NCI-H2227 (cell line): ENCODE measurements at regions not wholly inside any gene's neighbourhood (a gene's known extent, or its start where the extent isn't known, plus 50 kb on each side); places are given as distances from the start of the nearest gene placed in this dataset.
A peak's percentile ranks its signal among the peaks of the same experiment; 100 is the strongest.

Experiments
- DNase-seq: peaks from one replicate; lab custom pipeline; 2025; ENCODE audit not compliant: unreplicated experiment; lab: John Stamatoyannopoulos, UW

DNA sequence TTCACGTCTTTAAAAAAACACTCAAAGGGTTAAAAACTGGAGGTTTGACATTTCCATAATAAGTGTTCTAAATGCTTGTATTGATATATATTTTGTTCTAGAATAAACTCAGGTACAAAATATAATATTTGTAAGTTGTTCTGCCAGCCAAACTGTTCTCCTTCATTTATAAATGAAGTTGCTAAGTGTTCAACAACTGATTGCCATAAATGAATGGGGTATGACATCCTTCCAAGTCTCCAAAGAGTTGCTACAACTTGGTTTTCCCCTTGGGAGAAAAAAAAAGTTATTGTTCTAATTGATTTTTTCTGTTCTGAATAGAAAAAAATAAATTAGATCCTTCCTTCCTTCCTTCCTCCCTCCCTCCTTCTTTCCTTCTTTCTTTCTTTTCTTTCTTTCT, 65.4 kb upstream of the BLID start:
- DNase-seq: no peak

DNA sequence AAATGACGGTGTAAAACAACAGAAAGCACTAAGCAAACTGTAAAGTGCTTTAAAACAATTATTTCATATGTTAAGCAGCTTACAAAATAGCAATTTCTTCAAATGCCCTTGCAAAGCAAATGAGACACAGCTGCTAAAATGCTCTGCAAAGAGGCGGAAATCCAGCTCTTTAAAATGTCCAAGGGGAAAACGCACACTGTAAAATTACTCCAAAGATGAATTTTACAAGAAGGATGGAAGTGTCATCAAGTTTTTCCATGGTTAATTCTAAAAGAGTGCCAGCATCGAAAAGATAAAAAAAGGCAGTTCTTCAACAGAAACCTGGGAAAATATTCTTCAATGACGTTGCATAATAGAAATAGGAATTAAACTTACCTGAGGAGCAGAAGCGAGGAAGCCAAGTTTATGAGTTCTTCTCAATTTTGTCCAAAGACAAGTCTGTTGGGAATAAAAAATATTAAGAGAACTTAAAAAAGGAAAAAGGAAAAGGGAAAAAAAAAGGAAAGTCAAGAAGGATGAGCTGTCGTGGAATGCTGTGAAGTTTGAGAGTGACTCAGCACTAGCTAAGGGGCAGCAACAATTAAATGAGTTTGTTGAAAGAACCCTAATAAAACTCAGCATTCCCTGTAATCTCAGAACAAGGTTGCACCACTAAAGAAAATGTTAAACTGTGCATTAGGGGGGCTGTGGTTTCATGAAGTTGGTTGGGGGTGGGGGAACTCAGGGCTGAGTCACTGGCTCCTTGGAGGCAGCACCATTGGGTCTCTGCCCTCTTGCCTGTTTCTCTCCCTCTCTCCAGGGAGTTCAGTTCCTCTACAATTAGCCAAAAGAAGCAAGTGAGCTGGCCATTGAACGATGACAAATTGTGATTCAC, 64.2 kb upstream of the BLID start:
- no peak for DNase-seq

DNA sequence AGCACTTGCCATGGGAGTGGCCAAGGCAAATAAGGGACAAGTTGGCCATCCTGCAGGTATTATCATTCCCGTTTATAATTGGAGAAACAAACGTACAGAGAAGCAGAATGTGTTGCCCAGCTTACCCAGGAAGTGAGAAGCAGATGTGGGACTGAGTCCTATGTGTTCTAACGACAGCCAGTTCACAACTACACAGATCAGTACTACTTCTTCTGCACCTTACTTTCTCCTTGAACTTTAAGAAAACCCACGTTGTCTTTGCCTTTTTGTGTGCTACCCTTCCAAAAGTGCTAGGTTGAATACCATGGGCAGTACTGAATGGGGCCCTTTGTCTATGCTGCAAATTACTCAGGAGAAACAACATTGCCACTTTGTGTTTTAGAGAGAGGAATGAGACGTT, 62.8 kb upstream of the BLID start:
- peak; percentile 10 for DNase-seq

DNA sequence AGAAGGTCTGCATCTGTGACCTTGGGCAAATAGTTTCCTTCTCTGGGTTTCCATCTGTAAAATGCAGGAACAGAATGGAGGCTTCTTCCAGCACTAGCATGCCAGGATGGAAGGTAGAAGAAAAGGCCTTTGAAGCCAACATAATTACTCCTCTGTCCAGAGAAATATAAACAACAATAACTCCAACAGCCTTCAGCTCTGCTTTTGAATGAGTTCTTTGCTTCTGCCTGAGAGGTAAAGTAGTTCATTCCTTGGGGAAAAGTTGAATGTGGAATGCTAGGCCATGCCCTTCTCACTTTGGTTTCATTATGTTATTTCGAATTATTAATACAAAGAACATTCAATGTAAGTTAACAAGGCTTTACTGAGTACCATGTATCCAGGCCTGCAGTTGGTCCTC, 61.2 kb upstream of the BLID start:
- DNase-seq: no peak

DNA sequence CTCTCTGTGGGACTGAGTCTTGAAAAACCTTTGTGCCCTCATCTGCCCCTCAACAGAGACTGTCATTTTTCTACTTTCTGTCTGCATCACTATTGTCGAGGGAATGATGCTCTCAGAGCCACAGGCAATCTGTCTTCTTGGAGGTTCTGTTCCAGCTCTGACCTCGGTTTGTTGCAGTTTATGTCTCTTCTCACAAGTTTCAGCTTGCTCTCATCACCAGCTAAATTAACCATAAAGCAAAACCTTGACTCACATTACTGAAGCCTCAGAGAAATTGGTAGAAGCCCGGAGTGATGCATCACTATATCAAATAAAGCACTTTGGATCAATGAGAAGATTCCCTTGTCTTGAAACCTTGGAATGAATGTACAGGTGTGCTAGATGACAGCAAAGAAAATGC, 60.6 kb upstream of the BLID start:
- DNase-seq: no peak

DNA sequence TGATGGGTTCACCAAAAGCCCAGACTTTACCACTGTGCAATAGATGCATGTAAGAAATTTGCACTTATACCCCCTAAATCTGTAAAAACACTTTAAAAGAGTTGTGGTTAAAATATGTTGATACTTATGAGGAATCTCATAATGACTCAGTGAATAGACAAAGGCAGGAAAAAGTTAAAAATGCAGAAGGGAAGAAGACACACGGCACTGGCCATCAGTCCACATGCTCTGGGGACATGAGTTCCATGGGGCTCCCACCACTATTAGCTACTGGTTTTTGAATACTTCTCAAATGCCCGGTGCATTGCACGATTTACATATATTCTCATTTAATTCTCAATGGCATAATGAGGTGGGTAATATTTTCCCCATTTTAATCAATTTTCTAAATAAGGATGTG, 59.3 kb upstream of the BLID start:
- no peak for DNase-seq

DNA sequence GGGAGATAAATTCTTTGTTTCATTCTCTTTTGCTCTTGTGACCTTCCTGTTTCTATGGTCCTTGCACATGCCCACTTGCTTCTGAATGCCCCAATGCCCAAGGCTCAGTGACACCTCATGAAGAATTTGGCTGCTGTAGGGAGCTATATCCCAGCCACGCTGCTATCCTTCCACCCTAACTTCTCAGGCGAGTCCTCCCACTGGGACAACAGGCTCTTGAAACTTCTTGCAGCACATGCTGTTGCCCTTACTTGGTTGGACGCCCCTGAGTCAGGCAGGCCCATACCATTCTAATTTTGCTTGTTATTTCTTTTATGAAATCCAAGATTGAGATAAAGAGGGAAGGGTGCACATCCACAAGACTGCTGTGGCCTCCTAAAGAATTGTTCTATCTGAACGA, 57.6 kb upstream of the BLID start:
- DNase-seq: no peak

DNA sequence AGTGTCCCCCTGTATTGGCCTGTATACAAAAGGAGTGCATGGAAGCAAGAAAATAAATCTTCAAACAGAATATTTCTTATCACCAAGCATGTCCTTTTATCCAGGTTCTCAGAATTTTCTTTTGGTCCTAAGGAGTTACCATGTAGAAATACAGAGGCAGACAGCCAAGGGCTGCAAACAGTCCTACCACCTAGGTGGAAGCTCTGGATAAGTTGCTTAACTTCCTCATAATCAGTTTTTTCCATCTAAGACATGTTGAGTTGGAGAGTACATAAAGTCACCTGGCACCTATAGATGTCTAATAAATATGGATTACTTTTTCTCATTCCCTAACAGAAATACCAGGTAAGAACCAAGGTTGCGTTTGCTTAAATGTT, 57.0 kb upstream of the BLID start:
- DNase-seq: no peak

DNA sequence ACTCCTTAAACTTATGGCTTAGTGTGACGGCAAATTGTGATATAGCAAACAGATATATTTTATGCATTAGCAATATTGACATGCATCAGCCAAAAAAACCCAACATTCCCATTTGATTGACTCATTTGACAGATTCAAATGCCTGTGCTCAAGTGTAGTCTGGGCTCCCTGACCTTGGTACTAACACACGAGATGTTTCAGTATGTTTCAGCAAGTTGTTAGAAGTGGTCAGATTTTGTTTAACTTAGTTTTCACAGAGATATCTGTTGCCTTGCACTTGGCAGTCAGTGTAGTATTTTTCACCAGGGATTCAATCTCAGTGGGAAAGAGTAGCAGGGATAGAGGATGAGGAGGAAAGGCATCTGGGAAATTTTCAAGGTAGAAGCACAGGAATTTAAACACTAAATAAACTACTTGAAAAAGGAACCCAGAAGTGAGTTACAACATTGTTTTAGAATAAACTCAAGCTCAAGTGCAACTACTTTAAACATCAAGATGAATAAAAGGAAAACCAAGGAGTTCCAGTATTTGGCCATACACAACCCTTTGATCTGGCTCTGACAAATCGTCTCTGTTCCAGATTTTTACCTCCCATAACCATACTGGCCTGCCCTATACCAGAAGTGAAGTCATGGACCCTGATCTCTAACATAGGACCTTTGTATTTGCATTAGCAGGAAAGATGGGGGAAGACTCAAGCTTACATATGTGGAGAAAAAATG, 56.5 kb upstream of the BLID start:
- no peak for DNase-seq

DNA sequence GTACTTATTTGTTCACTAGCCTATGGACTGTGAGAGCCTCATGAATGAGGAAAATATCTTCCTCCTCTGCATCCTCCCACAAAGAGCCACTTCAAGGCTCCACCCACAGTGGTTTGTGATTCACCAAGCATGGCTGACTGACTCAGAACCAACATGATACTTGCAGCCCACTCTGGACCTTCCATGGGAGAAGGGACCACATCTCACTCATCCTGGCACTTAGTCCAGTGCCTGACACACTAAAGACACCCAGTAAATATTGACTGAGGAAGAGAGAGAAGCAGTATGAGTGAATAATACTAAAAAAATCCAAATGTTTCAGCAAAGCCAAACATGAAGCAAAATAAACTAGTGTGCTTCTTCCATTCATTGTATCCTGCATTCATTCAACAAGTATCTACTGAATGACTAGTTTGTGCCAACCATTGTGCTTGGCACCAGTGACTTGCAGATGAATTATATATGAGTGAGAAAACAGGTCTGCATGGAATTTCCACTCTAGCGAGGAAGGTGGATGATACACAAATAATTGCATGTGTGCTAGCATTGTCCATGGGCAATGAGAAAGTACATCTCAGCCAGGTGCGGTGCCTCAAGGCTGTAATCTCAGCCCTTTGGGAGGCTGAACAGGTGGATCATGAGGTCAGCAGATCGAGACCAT, 54.9 kb upstream of the BLID start:
- no peak for DNase-seq

DNA sequence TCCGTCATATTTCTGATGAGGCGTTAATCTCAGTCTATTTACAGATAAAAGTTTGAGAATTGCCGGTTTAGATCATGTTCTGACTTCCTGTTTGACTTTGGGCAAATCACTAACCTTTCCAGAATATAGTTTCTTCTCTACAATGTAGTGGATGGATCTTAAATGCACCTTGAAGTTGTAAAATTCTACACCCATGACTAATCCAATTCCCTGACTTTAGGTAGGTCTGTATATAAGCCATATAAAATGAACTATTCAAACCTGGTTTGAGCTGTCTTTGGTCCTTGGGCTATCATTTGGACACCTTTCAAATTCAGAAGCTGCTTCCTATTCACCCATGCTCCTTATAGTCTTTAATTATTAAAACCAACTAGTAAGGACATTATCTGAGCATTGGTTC, 52.2 kb upstream of the BLID start:
- no peak for DNase-seq

DNA sequence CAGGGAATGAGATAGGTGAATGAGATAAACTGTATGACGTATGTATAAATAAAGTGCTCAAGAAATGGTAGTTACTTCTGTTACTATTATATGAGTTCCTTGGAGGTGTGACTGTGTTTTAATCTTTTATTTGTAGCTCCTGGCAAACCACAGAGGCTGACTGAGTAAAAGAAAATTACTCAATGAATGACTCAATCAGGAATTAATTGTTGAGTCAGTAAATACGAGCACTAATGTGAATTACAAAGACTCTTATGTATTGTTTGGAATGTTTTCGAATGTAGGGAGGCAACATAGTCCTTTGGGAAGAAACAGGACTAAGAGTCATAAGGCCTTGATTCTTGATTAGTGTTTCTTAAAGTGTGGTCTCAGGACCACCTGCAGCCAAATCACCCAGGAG, 51.1 kb upstream of the BLID start:
- no peak for DNase-seq

DNA sequence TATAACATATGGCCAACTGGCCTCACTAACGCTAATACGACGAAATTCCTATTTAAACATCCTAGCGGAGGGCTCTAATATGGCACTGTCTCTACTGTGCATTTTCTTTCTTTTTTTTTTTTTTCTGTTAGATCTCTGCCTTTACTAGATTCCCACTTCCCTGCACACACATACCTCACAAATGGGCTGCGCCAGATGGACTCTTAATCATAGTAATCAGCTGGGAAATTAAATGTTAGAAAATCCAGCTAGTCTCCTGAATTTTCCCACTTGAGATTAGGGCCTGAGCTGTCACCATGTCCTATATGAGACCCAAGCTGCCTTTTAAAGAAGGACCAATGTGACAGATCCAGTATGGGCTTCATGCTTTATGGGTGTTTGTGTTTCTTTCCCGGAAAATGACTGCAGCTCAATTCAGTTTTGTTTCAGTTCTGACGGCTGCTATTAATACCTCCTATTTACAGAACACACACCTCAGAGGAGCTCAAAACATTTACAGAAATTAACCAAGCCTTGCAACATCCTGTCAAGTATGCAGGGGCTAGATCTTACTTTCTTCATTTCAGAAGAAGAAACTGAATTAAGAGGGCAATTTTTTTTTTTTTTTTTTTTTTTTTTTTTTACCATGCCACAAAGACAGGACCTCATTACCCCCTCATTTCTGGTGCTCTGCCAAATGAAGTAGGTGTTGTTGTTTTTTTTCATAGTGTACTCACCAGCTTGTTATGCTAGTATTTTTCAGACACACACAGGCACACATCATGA, 49.8 kb upstream of the BLID start:
- DNase-seq: peak; percentile 86
